ENCODE measurements at regions not wholly inside any gene's neighbourhood (a gene's known extent, or its start where the extent isn't known, plus 50 kb on each side); places are given as distances from the start of the nearest gene placed in this dataset.
"Not testable (repeated sequence)": the region's sequence is repeated elsewhere in the genome, so short reads cannot be mapped to it uniquely, and the experiment has no call there.

GRCh38 chr9:97179616-97180015 lies 127.8 kb upstream of the CCDC180 start:
- Histone ChIP-seq H3K27ac (ENCODE audit: insufficient read depth, low read depth, low read length, poor library complexity, severe bottlenecking) (no peak overlapping the region), H3K27me3 (ENCODE audit: control insufficient read depth, insufficient read depth, low read length, poor library complexity, severe bottlenecking) (no peaks in the 10 kb centered on the region), H3K4me1 (ENCODE audit: control insufficient read depth, insufficient read depth, low read length) (no peaks in the 10 kb centered on the region), H3K9me3 (ENCODE audit: control insufficient read depth, low read length) (no peaks in the 10 kb centered on the region), H3K36me3 (ENCODE audit: control insufficient read depth, insufficient read depth, low read length) (no peaks in the 10 kb centered on the region), H3K4me3 (ENCODE audit: insufficient read depth, low read depth, low read length) (no peak overlapping the region)

GRCh38 chr9:97176206-97176605 lies 131.3 kb upstream of the CCDC180 start:
- 93 to 94% methylated on average over 5 of the region's 5 CpGs for WGBS, 2 experiments
- Histone ChIP-seq H3K27me3 (ENCODE audit: control insufficient read depth, insufficient read depth, low read length, poor library complexity, severe bottlenecking) (no peaks in the 10 kb centered on the region), H3K4me1 (ENCODE audit: control insufficient read depth, insufficient read depth, low read length) (no peaks in the 10 kb centered on the region), H3K4me3 (ENCODE audit: insufficient read depth, low read depth, low read length) (no peak overlapping the region), H3K9me3 (ENCODE audit: control insufficient read depth, low read length) (no peaks in the 10 kb centered on the region), H3K27ac (ENCODE audit: insufficient read depth, low read depth, low read length, poor library complexity, severe bottlenecking) (no peak overlapping the region), H3K36me3 (ENCODE audit: control insufficient read depth, insufficient read depth, low read length) (no peaks in the 10 kb centered on the region)

- not testable (repeated sequence) for H3K9me3 ChIP-seq (ENCODE audit: control insufficient read depth, low read length); H3K27ac ChIP-seq (ENCODE audit: insufficient read depth, low read depth, low read length, poor library complexity, severe bottlenecking)
These were observed 129.2 kb upstream of the CTSV start for GRCh38 chr9:97168174-97168573.

GRCh38 chr9:97166496-97167138 lies 127.7 kb upstream of the CTSV start:
- H3K9me3 ChIP-seq (ENCODE audit: control insufficient read depth, low read length); H3K27ac ChIP-seq (ENCODE audit: insufficient read depth, low read depth, low read length, poor library complexity, severe bottlenecking); H3K4me1 ChIP-seq (ENCODE audit: control insufficient read depth, insufficient read depth, low read length); H3K27me3 ChIP-seq (ENCODE audit: control insufficient read depth, insufficient read depth, low read length, poor library complexity, severe bottlenecking); H3K4me3 ChIP-seq (ENCODE audit: insufficient read depth, low read depth, low read length); H3K36me3 ChIP-seq (ENCODE audit: control insufficient read depth, insufficient read depth, low read length): not testable (repeated sequence)

More at GRCh38 chr9:97168174-97168573, 129.2 kb upstream of the CTSV start:
- H3K4me3 ChIP-seq (ENCODE audit: insufficient read depth, low read depth, low read length); H3K36me3 ChIP-seq (ENCODE audit: control insufficient read depth, insufficient read depth, low read length); H3K27me3 ChIP-seq (ENCODE audit: control insufficient read depth, insufficient read depth, low read length, poor library complexity, severe bottlenecking); H3K4me1 ChIP-seq (ENCODE audit: control insufficient read depth, insufficient read depth, low read length): not testable (repeated sequence)

GRCh38 chr9:97160255-97160654 lies 121.3 kb upstream of the CTSV start:
- 95 to 100% methylated on average over 1 of the region's 1 CpG for WGBS, 2 experiments
- H3K36me3 ChIP-seq (ENCODE audit: control insufficient read depth, insufficient read depth, low read length), result no peaks in the 10 kb centered on the region
- no peaks in the 10 kb centered on the region for H3K9me3 ChIP-seq (ENCODE audit: control insufficient read depth, low read length)
- H3K27ac ChIP-seq (ENCODE audit: insufficient read depth, low read depth, low read length, poor library complexity, severe bottlenecking), result no peak overlapping the region
- H3K27me3 ChIP-seq (ENCODE audit: control insufficient read depth, insufficient read depth, low read length, poor library complexity, severe bottlenecking), result no peaks in the 10 kb centered on the region
- no peak overlapping the region for H3K4me3 ChIP-seq (ENCODE audit: insufficient read depth, low read depth, low read length)
- no peaks in the 10 kb centered on the region for H3K4me1 ChIP-seq (ENCODE audit: control insufficient read depth, insufficient read depth, low read length)

- not testable (repeated sequence) for H3K27ac ChIP-seq (ENCODE audit: insufficient read depth, low read depth, low read length, poor library complexity, severe bottlenecking); H3K9me3 ChIP-seq (ENCODE audit: control insufficient read depth, low read length)
- 95 to 96% methylated on average over 3 of the region's 3 CpGs for WGBS, 2 experiments
These were observed 119.8 kb upstream of the CTSV start for GRCh38 chr9:97158722-97159121.

GRCh38 chr9:97155441-97155840 lies 116.5 kb upstream of the CTSV start:
- 96 to 97% methylated on average over 5 of the region's 5 CpGs for WGBS, 2 experiments
- H3K9me3 ChIP-seq (ENCODE audit: control insufficient read depth, low read length); H3K27me3 ChIP-seq (ENCODE audit: control insufficient read depth, insufficient read depth, low read length, poor library complexity, severe bottlenecking); H3K4me3 ChIP-seq (ENCODE audit: insufficient read depth, low read depth, low read length); H3K36me3 ChIP-seq (ENCODE audit: control insufficient read depth, insufficient read depth, low read length); H3K4me1 ChIP-seq (ENCODE audit: control insufficient read depth, insufficient read depth, low read length); H3K27ac ChIP-seq (ENCODE audit: insufficient read depth, low read depth, low read length, poor library complexity, severe bottlenecking): not testable (repeated sequence)

More at GRCh38 chr9:97158722-97159121, 119.8 kb upstream of the CTSV start:
- not testable (repeated sequence) for H3K27me3 ChIP-seq (ENCODE audit: control insufficient read depth, insufficient read depth, low read length, poor library complexity, severe bottlenecking); H3K36me3 ChIP-seq (ENCODE audit: control insufficient read depth, insufficient read depth, low read length); H3K4me1 ChIP-seq (ENCODE audit: control insufficient read depth, insufficient read depth, low read length); H3K4me3 ChIP-seq (ENCODE audit: insufficient read depth, low read depth, low read length)

GRCh38 chr9:97153967-97154366 lies 115.0 kb upstream of the CTSV start:
- Histone ChIP-seq H3K4me1 (ENCODE audit: control insufficient read depth, insufficient read depth, low read length) (no peaks in the 10 kb centered on the region), H3K27me3 (ENCODE audit: control insufficient read depth, insufficient read depth, low read length, poor library complexity, severe bottlenecking) (no peaks in the 10 kb centered on the region), H3K36me3 (ENCODE audit: control insufficient read depth, insufficient read depth, low read length) (no peaks in the 10 kb centered on the region), H3K9me3 (ENCODE audit: control insufficient read depth, low read length) (no peaks in the 10 kb centered on the region), H3K4me3 (ENCODE audit: insufficient read depth, low read depth, low read length) (no peak overlapping the region), H3K27ac (ENCODE audit: insufficient read depth, low read depth, low read length, poor library complexity, severe bottlenecking) (no peak overlapping the region)
- 95% methylated on average over 6 of the region's 6 CpGs for WGBS, 2 experiments

GRCh38 chr9:97153160-97153559 lies 114.2 kb upstream of the CTSV start:
- not testable (repeated sequence) for H3K36me3 ChIP-seq (ENCODE audit: control insufficient read depth, insufficient read depth, low read length); H3K27me3 ChIP-seq (ENCODE audit: control insufficient read depth, insufficient read depth, low read length, poor library complexity, severe bottlenecking); H3K4me3 ChIP-seq (ENCODE audit: insufficient read depth, low read depth, low read length); H3K27ac ChIP-seq (ENCODE audit: insufficient read depth, low read depth, low read length, poor library complexity, severe bottlenecking); H3K4me1 ChIP-seq (ENCODE audit: control insufficient read depth, insufficient read depth, low read length); H3K9me3 ChIP-seq (ENCODE audit: control insufficient read depth, low read length)
- 92 to 96% methylated on average over 5 of the region's 5 CpGs for WGBS, 2 experiments

GRCh38 chr9:97150471-97150870 lies 111.5 kb upstream of the CTSV start:
- H3K9me3 ChIP-seq (ENCODE audit: control insufficient read depth, low read length); H3K27me3 ChIP-seq (ENCODE audit: control insufficient read depth, insufficient read depth, low read length, poor library complexity, severe bottlenecking); H3K36me3 ChIP-seq (ENCODE audit: control insufficient read depth, insufficient read depth, low read length); H3K4me3 ChIP-seq (ENCODE audit: insufficient read depth, low read depth, low read length); H3K4me1 ChIP-seq (ENCODE audit: control insufficient read depth, insufficient read depth, low read length); H3K27ac ChIP-seq (ENCODE audit: insufficient read depth, low read depth, low read length, poor library complexity, severe bottlenecking): not testable (repeated sequence)
- 92 to 95% methylated on average over 2 of the region's 2 CpGs for WGBS, 2 experiments

GRCh38 chr9:97148428-97148827 lies 109.5 kb upstream of the CTSV start:
- 22 to 30% methylated on average over 3 of the region's 3 CpGs for WGBS, 2 experiments
- not testable (repeated sequence) for H3K4me3 ChIP-seq (ENCODE audit: insufficient read depth, low read depth, low read length); H3K27ac ChIP-seq (ENCODE audit: insufficient read depth, low read depth, low read length, poor library complexity, severe bottlenecking); H3K27me3 ChIP-seq (ENCODE audit: control insufficient read depth, insufficient read depth, low read length, poor library complexity, severe bottlenecking); H3K4me1 ChIP-seq (ENCODE audit: control insufficient read depth, insufficient read depth, low read length); H3K36me3 ChIP-seq (ENCODE audit: control insufficient read depth, insufficient read depth, low read length); H3K9me3 ChIP-seq (ENCODE audit: control insufficient read depth, low read length)

Data from ectodermal cell (in vitro differentiated cells).